ENCODE measurements at regions not wholly inside any gene's neighbourhood (a gene's known extent, or its start where the extent isn't known, plus 50 kb on each side); places are given as distances from the start of the nearest gene placed in this dataset.

- TF ChIP-seq EZH2 (optimal IDR thresholded peaks at IDR 0.05; ENCODE audit: low read depth, low read length) (no peak), CTCF (IDR thresholded peaks at IDR 0.05; ENCODE audit: low read length) (no peak), EZH2phosphoT487 (IDR thresholded peaks at IDR 0.05; ENCODE audit: low read length) (no peak)
Measured at GRCh38 chr16:86214326-86215232, 295.7 kb upstream of the FOXF1 start.
